Osteoblast (primary cell): ENCODE measurements at regions not wholly inside any gene's neighbourhood (a gene's known extent, or its start where the extent isn't known, plus 50 kb on each side); places are given as distances from the start of the nearest gene placed in this dataset.

Experiments used
- DNase-seq: peaks from one replicate; pipeline ENCODE4 v3.0.0; 2011; ENCODE audit warnings: low spot score, mixed read lengths; ENCODE audit not compliant: insufficient read length; ENCODE audit errors: missing footprints
- H2AFZ ChIP-seq: 2 replicates; pipeline ENCODE4 v1.6.0; 2011; ENCODE audit warnings: mild to moderate bottlenecking, low read length
- H3K27ac ChIP-seq: 2 replicates; pipeline ENCODE4 v1.5.1; 2011; ENCODE audit warnings: mild to moderate bottlenecking, low read depth, low read length, moderate library complexity
- H3K27me3 ChIP-seq: 2 replicates; pipeline ENCODE4 v1.6.0; 2012; ENCODE audit warnings: mild to moderate bottlenecking, control low read depth, inconsistent platforms, low read length, moderate library complexity; ENCODE audit not compliant: insufficient read depth
- H3K36me3 ChIP-seq: 2 replicates; pipeline ENCODE4 v1.5.1; 2011; ENCODE audit warnings: mild to moderate bottlenecking, low read length, control low read depth, moderate library complexity; ENCODE audit not compliant: insufficient read depth
- H3K4me1 ChIP-seq: 2 replicates; pipeline ENCODE4 v1.5.1; 2011; ENCODE audit warnings: mild to moderate bottlenecking, low read length, control low read depth, moderate library complexity; ENCODE audit not compliant: insufficient read depth
- H3K4me2 ChIP-seq: 2 replicates; pipeline ENCODE4 v1.6.0; 2011; ENCODE audit warnings: mild to moderate bottlenecking, low read length; ENCODE audit not compliant: insufficient read depth
- H3K4me3 ChIP-seq: fragments of 200-600 bp; sonication (generic); 3 replicates; pipeline ENCODE4 v1.5.1; 2012; ENCODE audit warnings: mild to moderate bottlenecking, low read length, inconsistent platforms; ENCODE audit not compliant: insufficient read depth
- H3K79me2 ChIP-seq: 2 replicates; pipeline ENCODE4 v1.6.0; 2012; ENCODE audit warnings: mild to moderate bottlenecking, low read length, control low read depth, inconsistent platforms; ENCODE audit not compliant: insufficient read depth
- H3K9me3 ChIP-seq: 2 replicates; pipeline ENCODE4 v1.5.1; 2011; ENCODE audit warnings: low read depth, low read length, control low read depth
- H4K20me1 ChIP-seq: 2 replicates; pipeline ENCODE4 v1.6.0; 2012; ENCODE audit warnings: mild to moderate bottlenecking, low read length, control low read depth; ENCODE audit not compliant: insufficient read depth
- CTCF ChIP-seq: IDR thresholded peaks from 2 replicates; pipeline ENCODE4 v1.5.1; 2011; ENCODE audit warnings: mild to moderate bottlenecking, low read depth, low read length, moderate library complexity; ENCODE audit errors: extremely low read depth

- no peak for DNase-seq
- H3K4me3 ChIP-seq, result no peak overlapping the region
- H4K20me1 ChIP-seq, result no peaks in the 10 kb centered on the region
- H3K4me1 ChIP-seq, result no peaks in the 10 kb centered on the region
- no peak overlapping the region for H2AFZ ChIP-seq
- H3K4me2 ChIP-seq, result no peak overlapping the region
- H3K9me3 ChIP-seq, result no peaks in the 10 kb centered on the region
- no peaks in the 10 kb centered on the region for H3K36me3 ChIP-seq
- no peak overlapping the region for H3K27ac ChIP-seq
- TF ChIP-seq CTCF, result no peak
- no peaks in the 10 kb centered on the region for H3K27me3 ChIP-seq
- H3K79me2 ChIP-seq, result no peaks in the 10 kb centered on the region
Observed at GRCh38 chr17:11086646-11087340, 154.2 kb upstream of the SHISA6 start.

- no peak for DNase-seq
- no peak for TF ChIP-seq CTCF
Observed at GRCh38 chr17:11082559-11082958, 158.5 kb upstream of the SHISA6 start.

GRCh38 chr17:11081342-11081741 is 159.7 kb upstream of the SHISA6 start:
- Histone ChIP-seq H3K4me1 (no peaks in the 10 kb centered on the region), H2AFZ (no peak overlapping the region), H3K9me3 (no peaks in the 10 kb centered on the region), H3K36me3 (no peaks in the 10 kb centered on the region), H3K79me2 (no peaks in the 10 kb centered on the region), H4K20me1 (no peaks in the 10 kb centered on the region), H3K4me3 (no peak overlapping the region), H3K4me2 (no peak overlapping the region), H3K27ac (no peak overlapping the region), H3K27me3 (no peaks in the 10 kb centered on the region)
- no peak for TF ChIP-seq CTCF
- no peak for DNase-seq

More at GRCh38 chr17:11082559-11082958, 158.5 kb upstream of the SHISA6 start:
- H3K9me3 ChIP-seq, result no peaks in the 10 kb centered on the region
- H3K4me2 ChIP-seq, result no peak overlapping the region
- H3K36me3 ChIP-seq, result no peaks in the 10 kb centered on the region
- no peaks in the 10 kb centered on the region for H3K79me2 ChIP-seq
- H3K27me3 ChIP-seq, result no peaks in the 10 kb centered on the region
- no peaks in the 10 kb centered on the region for H4K20me1 ChIP-seq
- no peak overlapping the region for H3K27ac ChIP-seq
- H3K4me3 ChIP-seq, result no peak overlapping the region
- no peaks in the 10 kb centered on the region for H3K4me1 ChIP-seq
- H2AFZ ChIP-seq, result no peak overlapping the region

GRCh38 chr17:11077673-11078072 is 163.3 kb upstream of the SHISA6 start:
- Histone ChIP-seq H2AFZ (no peak overlapping the region), H3K36me3 (no peaks in the 10 kb centered on the region), H3K4me3 (no peak overlapping the region), H3K27ac (no peak overlapping the region), H3K4me1 (no peaks in the 10 kb centered on the region), H3K79me2 (no peaks in the 10 kb centered on the region), H3K4me2 (no peak overlapping the region), H3K27me3 (no peaks in the 10 kb centered on the region), H3K9me3 (no peaks in the 10 kb centered on the region), H4K20me1 (no peaks in the 10 kb centered on the region)
- no peak for DNase-seq
- no peak for TF ChIP-seq CTCF
